ENCODE measurements at regions not wholly inside any gene's neighbourhood (a gene's known extent, or its start where the extent isn't known, plus 50 kb on each side); places are given as distances from the start of the nearest gene placed in this dataset.
A peak's percentile ranks its signal among the peaks of the same experiment; 100 is the strongest.
"Not testable (repeated sequence)": the region's sequence is repeated elsewhere in the genome, so short reads cannot be mapped to it uniquely, and the experiment has no call there.

GRCh38 chr10:25724241-25724640 is 209.8 kb upstream of the MYO3A start:
- DNase-seq, result no peak

- peak; percentile 1 for DNase-seq
These were observed 207.9 kb upstream of the MYO3A start for GRCh38 chr10:25725917-25726716.

GRCh38 chr10:25738776-25739175 is 195.3 kb upstream of the MYO3A start:
- no peak for DNase-seq

GRCh38 chr10:25743832-25744231 is 190.2 kb upstream of the MYO3A start:
- no peak for DNase-seq

- DNase-seq, result no peak
These were observed 189.5 kb upstream of the MYO3A start for GRCh38 chr10:25744574-25744973.

GRCh38 chr10:25745976-25746375 is 188.1 kb upstream of the MYO3A start:
- DNase-seq, result no peak

GRCh38 chr10:25747084-25747483 is 186.9 kb upstream of the MYO3A start:
- DNase-seq, result no peak

GRCh38 chr10:25748509-25748908 is 185.5 kb upstream of the MYO3A start:
- DNase-seq, result no peak

- DNase-seq, result no peak
These were observed 180.3 kb upstream of the MYO3A start for GRCh38 chr10:25753776-25754175.

- DNase-seq, result not testable (repeated sequence)
These were observed 178.2 kb upstream of the MYO3A start for GRCh38 chr10:25755874-25756273.

- no peak for DNase-seq
These were observed 177.2 kb upstream of the MYO3A start for GRCh38 chr10:25756784-25757183.

GRCh38 chr10:25758041-25758457 is 176.0 kb upstream of the MYO3A start:
- DNase-seq, result no peak

- no peak for DNase-seq
These were observed 175.5 kb upstream of the MYO3A start for GRCh38 chr10:25758511-25758910.

GRCh38 chr10:25761937-25762336 is 172.1 kb upstream of the MYO3A start:
- no peak for DNase-seq

GRCh38 chr10:25766213-25766612 is 167.8 kb upstream of the MYO3A start:
- no peak for DNase-seq

- DNase-seq, result no peak
These were observed 167.3 kb upstream of the MYO3A start for GRCh38 chr10:25766687-25767221.

GRCh38 chr10:25768167-25768566 is 165.9 kb upstream of the MYO3A start:
- no peak for DNase-seq

- no peak for DNase-seq
These were observed 155.4 kb upstream of the MYO3A start for GRCh38 chr10:25778646-25779045.

GRCh38 chr10:25786161-25786560 is 147.9 kb upstream of the MYO3A start:
- DNase-seq, result no peak

GRCh38 chr10:25786899-25787298 is 147.1 kb upstream of the MYO3A start:
- DNase-seq, result no peak

GRCh38 chr10:25797888-25798429 is 136.1 kb upstream of the MYO3A start:
- no peak for DNase-seq

- no peak for DNase-seq
These were observed 129.5 kb upstream of the MYO3A start for GRCh38 chr10:25804505-25804904.

GRCh38 chr10:25805986-25806385 is 128.0 kb upstream of the MYO3A start:
- DNase-seq, result no peak

- DNase-seq, result no peak
These were observed 125.7 kb upstream of the MYO3A start for GRCh38 chr10:25808372-25808771.
